HCT116 (cell line): ENCODE measurements at regions not wholly inside any gene's neighbourhood (a gene's known extent, or its start where the extent isn't known, plus 50 kb on each side); places are given as distances from the start of the nearest gene placed in this dataset.

ENCODE experiments used
- ATAC-seq: fragments of 200-7000 bp; cut with Tn5 transposase; 2 replicates; pipeline ENCODE4 v1.9.1; 2020; ENCODE audit warnings: mild to moderate bottlenecking, moderate library complexity
- BruUV-seq: library from RNA; stranded (reverse); fragments of 400-500 nt; replicated peaks from 2 replicates; lab custom pipeline; 2021; lab: Mats Ljungman, UMichigan
- CTCF ChIA-PET: fragments of 300-600 bp; sonication (Branson Sonifier 250); formaldehyde crosslinking; loops from one replicate; lab custom pipeline; 2021; ENCODE audit warnings: antibody characterized with exemption; lab: Charles Lee
- POLR2A ChIA-PET: fragments of 300-600, 350-600 bp; sonication (Branson Sonifier 250); formaldehyde crosslinking; loops from one replicate; lab custom pipeline; 2021; ENCODE audit warnings: antibody characterized with exemption; lab: Charles Lee
- RAD21 ChIA-PET, 2 experiments: fragments of 300-600 bp; sonication (Branson Sonifier 250); formaldehyde crosslinking; loops; one replicate each; lab custom pipeline; 2023; ENCODE audit warnings: low total read pairs in 2 of 2; ENCODE audit not compliant: uncharacterized antibody in 2 of 2, unreplicated experiment in 2 of 2, low non-redundant PET in 1 of 2; lab: Charles Lee
- DNase-seq: peaks from one replicate; pipeline ENCODE4 v3.0.0-alpha.2; 2010; ENCODE audit warnings: low read depth, low spot score
- H2AFZ ChIP-seq: fragments of 200-600 bp; shearing (Covaris generic), sonication (generic); 2 replicates; pipeline ENCODE4 v1.6.1; 2017; ENCODE audit warnings: low read depth, mixed run types, mixed read lengths, antibody characterized with exemption, low read length; ENCODE audit not compliant: poor library complexity, severe bottlenecking
- H3K27ac ChIP-seq: 2 replicates; pipeline ENCODE4 v1.5.1; 2012; ENCODE audit warnings: low read depth, low read length
- H3K27me3 ChIP-seq: fragments of 200-600 bp; sonication (generic); 2 replicates; pipeline ENCODE4 v1.6.1; 2016; ENCODE audit warnings: mixed run types, low read length, mixed read lengths; ENCODE audit not compliant: insufficient read depth
- H3K36me3 ChIP-seq, 2 experiments: fragments of 200-500 bp in 1 of 2; fragments of 200-600 bp in 1 of 2; sonication (Bioruptor generic) in 1 of 2; sonication (generic) in 1 of 2; 2 replicates each; pipeline versions ENCODE4 v1.5.1 to v1.6.1; 2014 to 2016; ENCODE audit warnings: low read length in 2 of 2, inconsistent platforms in 1 of 2, mixed read lengths in 1 of 2, mixed run types in 1 of 2; ENCODE audit not compliant: insufficient read depth in 2 of 2, control insufficient read depth in 1 of 2
- H3K4me1 ChIP-seq, 2 experiments: fragments of 200-600 bp in 1 of 2; sonication (generic) in 1 of 2; 2 replicates each; pipeline versions ENCODE4 v1.5.1 to v1.6.1; 2012 to 2017; ENCODE audit warnings: low read length in 2 of 2, inconsistent platforms in 1 of 2, mild to moderate bottlenecking in 1 of 2, mixed read lengths in 1 of 2, mixed run types in 1 of 2, moderate library complexity in 1 of 2; ENCODE audit not compliant: insufficient read depth in 2 of 2, control insufficient read depth in 1 of 2
- H3K4me2 ChIP-seq: fragments of 200-600 bp; sonication (generic); 2 replicates; pipeline ENCODE4 v1.6.1; 2017; ENCODE audit warnings: mixed run types, low read length, mixed read lengths
- H3K4me3 ChIP-seq, 2 experiments: fragments of 200-600 bp in 1 of 2; sonication (generic) in 1 of 2; replicated peaks in 1 of 2; 2 replicates each; pipeline ENCODE4 v1.5.1; 2011 to 2016; ENCODE audit warnings: low read length in 2 of 2, control low read depth in 1 of 2, low read depth in 1 of 2, mild to moderate bottlenecking in 1 of 2, mixed read lengths in 1 of 2, mixed run types in 1 of 2
- H3K79me2 ChIP-seq: fragments of 200-600 bp; sonication (generic); 2 replicates; pipeline ENCODE4 v1.6.1; 2017; ENCODE audit warnings: mild to moderate bottlenecking, mixed run types, low read length, moderate library complexity, mixed read lengths; ENCODE audit not compliant: insufficient read depth
- H3K9ac ChIP-seq: fragments of 200-600 bp; sonication (generic); 2 replicates; pipeline ENCODE4 v1.6.1; 2016; ENCODE audit warnings: low read length, mixed read lengths
- H3K9me2 ChIP-seq: fragments of 200-600 bp; sonication (generic), shearing (Covaris generic); 2 replicates; pipeline ENCODE4 v1.6.1; 2017; ENCODE audit warnings: mixed run types, mild to moderate bottlenecking, moderate library complexity; ENCODE audit not compliant: insufficient read depth
- H3K9me3 ChIP-seq, 2 experiments: fragments of 200-500 bp in 1 of 2; fragments of 200-600 bp in 1 of 2; sonication (Bioruptor generic) in 1 of 2; sonication (generic) in 1 of 2; 2 replicates each; pipeline ENCODE4 v1.6.1; 2014 to 2017; ENCODE audit warnings: low read length in 2 of 2, mixed read lengths in 2 of 2, inconsistent platforms in 1 of 2, low read depth in 1 of 2, mild to moderate bottlenecking in 1 of 2, mixed run types in 1 of 2, moderate library complexity in 1 of 2; ENCODE audit not compliant: control insufficient read depth in 1 of 2, insufficient read depth in 1 of 2
- H4K20me1 ChIP-seq: fragments of 200-600 bp; sonication (generic), shearing (Covaris generic); 2 replicates; pipeline ENCODE4 v1.6.1; 2017; ENCODE audit warnings: mixed run types, mild to moderate bottlenecking, moderate library complexity; ENCODE audit not compliant: insufficient read depth
- EGR1 ChIP-seq: IDR thresholded peaks from 2 replicates; pipeline ENCODE4 v1.6.1; 2012; ENCODE audit warnings: low read depth
- POLR2A ChIP-seq: IDR thresholded peaks from 2 replicates; pipeline ENCODE4 v1.7.0; 2011; ENCODE audit warnings: borderline replicate concordance; ENCODE audit not compliant: insufficient read depth, insufficient read length; ENCODE audit errors: extremely low read depth
- POLR2AphosphoS5 ChIP-seq: IDR thresholded peaks from 2 replicates; pipeline ENCODE4 v1.6.1; 2011; ENCODE audit warnings: mild to moderate bottlenecking, low read depth, low read length, moderate library complexity
- RAD21 ChIP-seq: IDR thresholded peaks from 2 replicates; pipeline ENCODE4 v1.6.1; 2012; ENCODE audit warnings: low read depth, mild to moderate bottlenecking
- SP1 ChIP-seq: IDR thresholded peaks from 2 replicates; pipeline ENCODE4 v1.6.1; 2012; ENCODE audit warnings: low read depth
- SRF ChIP-seq: IDR thresholded peaks from 2 replicates; pipeline ENCODE4 v1.6.1; 2012; ENCODE audit warnings: low read depth
- TCF7L2 ChIP-seq: IDR thresholded peaks from 2 replicates; pipeline ENCODE4 v1.7.0; 2011; ENCODE audit warnings: borderline replicate concordance, inconsistent platforms; ENCODE audit not compliant: insufficient read depth, insufficient read length; ENCODE audit errors: extremely low read depth
- YY1 ChIP-seq: IDR thresholded peaks from 2 replicates; pipeline ENCODE4 v1.6.1; 2011; ENCODE audit warnings: low read length, low read depth, moderate library complexity, mild to moderate bottlenecking; ENCODE audit not compliant: insufficient replicate concordance; ENCODE audit errors: extremely low read depth
- ZNF274 ChIP-seq: fragments of 200-500 bp; sonication (Bioruptor generic); IDR thresholded peaks from 2 replicates; pipeline ENCODE4 v1.6.1; 2014; ENCODE audit warnings: mild to moderate bottlenecking, low read depth, low read length, inconsistent platforms
- intact Hi-C: fragments of 100-400 bp; cut with micrococcal nuclease; formaldehyde crosslinking; loops from 2 replicates; pipeline ENCODE4 v1.10.0; 2022
- TF ChIP-seq, protein P1 (sequence below): IDR thresholded peaks from 2 replicates; pipeline ENCODE4 v1.6.1; 2012; ENCODE audit warnings: low read depth
- TF ChIP-seq, protein P2 (sequence below): IDR thresholded peaks from 2 replicates; pipeline ENCODE4 v1.6.1; 2012
- TF ChIP-seq, protein P3 (sequence below): IDR thresholded peaks from 2 replicates; pipeline ENCODE4 v1.6.1; 2012
- TF ChIP-seq, protein P4 (sequence below), 3 experiments: fragments of 200-600 bp in 1 of 3; sonication (generic) in 1 of 3; IDR thresholded peaks in 2 of 3; conservative IDR thresholded peaks in 1 of 3; 2 replicates each; pipeline ENCODE4 v1.5.1; 2012 to 2017; ENCODE audit warnings: low read depth in 2 of 3, low read length in 2 of 3, antibody characterized with exemption in 1 of 3, borderline replicate concordance in 1 of 3, control low read depth in 1 of 3, mild to moderate bottlenecking in 1 of 3, mixed read lengths in 1 of 3, mixed run types in 1 of 3, moderate library complexity in 1 of 3; ENCODE audit not compliant: insufficient read depth in 1 of 3

DNA sequence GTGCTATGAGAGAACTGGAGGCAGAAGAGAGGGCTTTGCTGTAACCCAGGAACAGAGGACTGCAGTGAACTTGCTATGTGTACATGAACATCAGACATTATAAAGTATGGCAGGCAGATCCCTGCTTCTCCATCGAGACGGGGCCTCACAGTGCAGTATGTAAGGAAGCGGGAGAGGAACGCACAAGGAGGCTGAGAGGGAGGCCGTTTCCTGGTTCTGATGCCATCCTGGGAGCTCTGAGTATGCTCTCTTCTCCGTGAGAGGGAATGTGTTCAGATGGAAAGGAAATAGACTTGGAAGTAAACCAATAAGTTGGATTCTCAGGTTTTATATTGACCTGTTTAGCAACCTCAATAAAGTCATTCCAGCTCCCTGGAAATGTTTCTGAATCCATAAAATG, 101.8 kb downstream of the ALDH8A1 start:
- Histone ChIP-seq H3K4me3 (no peak overlapping the region), H3K9me3 (no peaks in the 10 kb centered on the region), H3K36me3 (no peaks in the 10 kb centered on the region), H3K27me3 (no peaks in the 10 kb centered on the region), H3K27ac (no peak overlapping the region), H3K79me2 (no peaks in the 10 kb centered on the region), H3K4me2 (no peak overlapping the region), H2AFZ (no peak overlapping the region), H4K20me1 (no peaks in the 10 kb centered on the region), H3K9me2 (no peaks in the 10 kb centered on the region), H3K4me1 (peaks cover 0 to 11% of the 10 kb centered on the region in 2 experiments; a peak in 2 of 4 replicates), H3K9ac (no peak overlapping the region)
- CTCF ChIA-PET: no interaction called here
- BruUV-seq: no TSS peak
- TF ChIP-seq, protein P1, sequence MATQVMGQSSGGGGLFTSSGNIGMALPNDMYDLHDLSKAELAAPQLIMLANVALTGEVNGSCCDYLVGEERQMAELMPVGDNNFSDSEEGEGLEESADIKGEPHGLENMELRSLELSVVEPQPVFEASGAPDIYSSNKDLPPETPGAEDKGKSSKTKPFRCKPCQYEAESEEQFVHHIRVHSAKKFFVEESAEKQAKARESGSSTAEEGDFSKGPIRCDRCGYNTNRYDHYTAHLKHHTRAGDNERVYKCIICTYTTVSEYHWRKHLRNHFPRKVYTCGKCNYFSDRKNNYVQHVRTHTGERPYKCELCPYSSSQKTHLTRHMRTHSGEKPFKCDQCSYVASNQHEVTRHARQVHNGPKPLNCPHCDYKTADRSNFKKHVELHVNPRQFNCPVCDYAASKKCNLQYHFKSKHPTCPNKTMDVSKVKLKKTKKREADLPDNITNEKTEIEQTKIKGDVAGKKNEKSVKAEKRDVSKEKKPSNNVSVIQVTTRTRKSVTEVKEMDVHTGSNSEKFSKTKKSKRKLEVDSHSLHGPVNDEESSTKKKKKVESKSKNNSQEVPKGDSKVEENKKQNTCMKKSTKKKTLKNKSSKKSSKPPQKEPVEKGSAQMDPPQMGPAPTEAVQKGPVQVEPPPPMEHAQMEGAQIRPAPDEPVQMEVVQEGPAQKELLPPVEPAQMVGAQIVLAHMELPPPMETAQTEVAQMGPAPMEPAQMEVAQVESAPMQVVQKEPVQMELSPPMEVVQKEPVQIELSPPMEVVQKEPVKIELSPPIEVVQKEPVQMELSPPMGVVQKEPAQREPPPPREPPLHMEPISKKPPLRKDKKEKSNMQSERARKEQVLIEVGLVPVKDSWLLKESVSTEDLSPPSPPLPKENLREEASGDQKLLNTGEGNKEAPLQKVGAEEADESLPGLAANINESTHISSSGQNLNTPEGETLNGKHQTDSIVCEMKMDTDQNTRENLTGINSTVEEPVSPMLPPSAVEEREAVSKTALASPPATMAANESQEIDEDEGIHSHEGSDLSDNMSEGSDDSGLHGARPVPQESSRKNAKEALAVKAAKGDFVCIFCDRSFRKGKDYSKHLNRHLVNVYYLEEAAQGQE: no peak
- TF ChIP-seq, protein P2, sequence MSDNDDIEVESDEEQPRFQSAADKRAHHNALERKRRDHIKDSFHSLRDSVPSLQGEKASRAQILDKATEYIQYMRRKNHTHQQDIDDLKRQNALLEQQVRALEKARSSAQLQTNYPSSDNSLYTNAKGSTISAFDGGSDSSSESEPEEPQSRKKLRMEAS: no peak
- TF ChIP-seq SRF: no peak
- TF ChIP-seq, protein P3, sequence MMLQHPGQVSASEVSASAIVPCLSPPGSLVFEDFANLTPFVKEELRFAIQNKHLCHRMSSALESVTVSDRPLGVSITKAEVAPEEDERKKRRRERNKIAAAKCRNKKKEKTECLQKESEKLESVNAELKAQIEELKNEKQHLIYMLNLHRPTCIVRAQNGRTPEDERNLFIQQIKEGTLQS: no peak
- TF ChIP-seq YY1: no peak
- no peak for TF ChIP-seq TCF7L2
- TF ChIP-seq POLR2AphosphoS5: no peak
- TF ChIP-seq, protein P4, sequence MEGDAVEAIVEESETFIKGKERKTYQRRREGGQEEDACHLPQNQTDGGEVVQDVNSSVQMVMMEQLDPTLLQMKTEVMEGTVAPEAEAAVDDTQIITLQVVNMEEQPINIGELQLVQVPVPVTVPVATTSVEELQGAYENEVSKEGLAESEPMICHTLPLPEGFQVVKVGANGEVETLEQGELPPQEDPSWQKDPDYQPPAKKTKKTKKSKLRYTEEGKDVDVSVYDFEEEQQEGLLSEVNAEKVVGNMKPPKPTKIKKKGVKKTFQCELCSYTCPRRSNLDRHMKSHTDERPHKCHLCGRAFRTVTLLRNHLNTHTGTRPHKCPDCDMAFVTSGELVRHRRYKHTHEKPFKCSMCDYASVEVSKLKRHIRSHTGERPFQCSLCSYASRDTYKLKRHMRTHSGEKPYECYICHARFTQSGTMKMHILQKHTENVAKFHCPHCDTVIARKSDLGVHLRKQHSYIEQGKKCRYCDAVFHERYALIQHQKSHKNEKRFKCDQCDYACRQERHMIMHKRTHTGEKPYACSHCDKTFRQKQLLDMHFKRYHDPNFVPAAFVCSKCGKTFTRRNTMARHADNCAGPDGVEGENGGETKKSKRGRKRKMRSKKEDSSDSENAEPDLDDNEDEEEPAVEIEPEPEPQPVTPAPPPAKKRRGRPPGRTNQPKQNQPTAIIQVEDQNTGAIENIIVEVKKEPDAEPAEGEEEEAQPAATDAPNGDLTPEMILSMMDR (IDR thresholded peaks at IDR 0.05 in 2 of 3, conservative IDR thresholded peaks at IDR 0.05 in 1 of 3; ENCODE audit: borderline replicate concordance in 1 of 3, insufficient read depth in 1 of 3, low read depth in 2 of 3, low read length in 2 of 3): no peak
- no peak for TF ChIP-seq EGR1
- TF ChIP-seq RAD21: no peak
- no peak for TF ChIP-seq SP1
- TF ChIP-seq POLR2A: no peak
- no peak for TF ChIP-seq ZNF274
- POLR2A ChIA-PET: no interaction called here
- intact Hi-C loops: no loop called here
- no peak for ATAC-seq
- RAD21 ChIA-PET: no interaction called here
- no peak for DNase-seq
